Head of caudate nucleus (tissue), 42 donors: ENCODE measurements at regions not wholly inside any gene's neighbourhood (a gene's known extent, or its start where the extent isn't known, plus 50 kb on each side); places are given as distances from the start of the nearest gene placed in this dataset.

Experiments
- DNase-seq, 42 donors: peaks; one replicate each; pipeline versions ENCODE4 v3.0.0 to v3.0.0-alpha.2; 2020 to 2021; ENCODE audit warnings: mixed read lengths in 7 of 42
- intact Hi-C: fragments of 100-400 bp; cut with DNase I; formaldehyde crosslinking; loops from one replicate; pipeline ENCODE4 v1.15.0; 2022

GRCh38 chr13:91157273-91158016 lies 190.0 kb upstream of the MIR17HG start:
- no peak for DNase-seq
- intact Hi-C loops, result no loop called here

- peak in 3 of 42 donors; percentile 3 to 22 (median 8) for DNase-seq
- intact Hi-C loops, result no loop called here
These were observed 189.5 kb upstream of the MIR17HG start for GRCh38 chr13:91158017-91158395.

GRCh38 chr13:91162180-91162579 lies 185.3 kb upstream of the MIR17HG start:
- DNase-seq, result no peak

DNA sequence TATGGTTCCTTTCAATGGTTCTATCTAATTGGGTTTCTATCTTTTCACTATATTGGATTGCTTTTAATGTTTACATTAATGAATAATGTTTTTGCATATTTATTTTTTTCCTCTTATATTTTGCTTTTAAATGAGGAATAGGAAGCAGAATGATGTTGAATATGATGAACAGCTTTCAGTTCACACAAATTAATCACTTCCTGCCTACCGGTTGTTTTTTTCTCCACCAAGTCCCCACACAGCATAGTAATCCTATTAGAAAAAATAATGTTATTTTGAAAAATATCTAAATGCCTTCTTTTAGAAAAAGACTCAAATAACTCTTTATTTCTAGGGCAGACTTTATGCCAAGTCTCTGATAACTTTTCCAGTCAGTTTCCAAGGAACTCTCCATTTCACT lies 184.9 kb upstream of the MIR17HG start:
- intact Hi-C loops, result no loop called here

More at GRCh38 chr13:91162180-91162579, 185.3 kb upstream of the MIR17HG start:
- intact Hi-C loops, result no loop called here

GRCh38 chr13:91165758-91166157 lies 181.7 kb upstream of the MIR17HG start:
- intact Hi-C loops, result no loop called here
- no peak for DNase-seq

More for the DNA sequence above, 184.9 kb upstream of the MIR17HG start:
- no peak for DNase-seq

DNA sequence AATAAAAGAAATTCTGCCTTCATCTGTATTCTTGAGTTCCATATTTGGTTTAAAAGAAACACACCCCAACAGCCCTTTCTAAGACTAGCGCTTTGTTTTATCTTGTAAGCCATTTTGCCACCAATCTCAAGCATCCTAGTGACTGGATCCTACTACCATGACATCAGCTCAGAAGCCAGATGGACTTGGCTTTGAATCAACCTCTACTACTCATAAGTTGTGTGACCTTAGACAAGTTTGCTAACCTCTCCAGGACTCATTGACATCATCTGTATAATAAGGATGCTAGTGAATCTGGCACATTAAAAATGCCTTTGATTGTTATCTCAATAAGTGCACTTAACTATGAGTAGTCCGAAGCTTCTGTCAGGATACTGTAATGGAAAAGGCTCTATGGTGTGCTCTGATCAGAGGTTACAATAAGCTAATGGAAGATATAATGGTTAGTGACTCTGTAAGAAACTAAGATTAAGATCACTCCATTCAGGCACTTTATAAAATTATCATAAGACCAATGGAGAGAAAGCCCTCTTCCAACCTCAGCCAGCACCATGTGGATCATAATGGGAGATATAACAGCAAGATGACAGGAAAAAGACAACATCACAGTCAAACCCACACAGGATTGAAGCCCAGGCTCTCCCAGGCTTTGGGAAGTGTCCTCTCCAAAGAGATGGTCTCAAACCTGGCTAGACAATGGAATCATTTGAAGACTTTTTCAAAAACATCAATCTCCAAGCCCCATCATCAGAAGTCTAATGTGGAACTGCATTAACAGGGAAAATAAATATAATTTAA lies 180.6 kb upstream of the MIR17HG start:
- DNase-seq, result no peak
- intact Hi-C loops, result no loop called here

DNA sequence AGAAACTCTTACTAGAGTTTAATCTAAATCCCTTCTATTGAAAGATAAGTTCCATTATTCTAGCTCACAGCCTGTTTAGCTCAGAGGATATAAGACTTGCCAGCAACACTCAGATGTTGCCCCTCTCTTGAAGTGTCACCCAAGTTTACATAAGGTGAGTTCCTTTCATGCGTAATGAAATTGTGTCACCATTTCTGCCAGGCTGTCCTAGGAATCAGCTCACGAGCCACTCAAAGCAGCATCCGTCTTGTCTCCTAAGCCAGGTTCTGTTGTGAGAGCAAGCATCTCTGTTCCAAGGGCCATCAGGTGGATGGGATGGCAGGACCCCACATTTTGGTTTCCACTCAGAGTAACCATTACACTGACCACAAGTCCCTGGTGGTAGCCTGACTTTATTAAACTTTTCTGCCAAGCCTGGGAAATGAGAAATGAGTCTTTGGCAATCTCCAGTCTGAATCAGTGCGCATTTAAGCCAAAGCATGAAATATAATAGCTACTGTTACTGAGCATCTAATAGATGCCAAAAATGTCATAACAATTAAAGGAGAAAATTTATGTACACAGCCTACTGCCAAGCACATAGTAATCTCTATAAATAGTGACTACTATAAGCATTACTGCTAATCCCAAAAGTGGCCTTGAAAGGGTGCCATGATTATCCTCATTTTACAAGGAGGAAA lies 179.6 kb upstream of the MIR17HG start:
- DNase-seq, result no peak
- intact Hi-C loops, result no loop called here

DNA sequence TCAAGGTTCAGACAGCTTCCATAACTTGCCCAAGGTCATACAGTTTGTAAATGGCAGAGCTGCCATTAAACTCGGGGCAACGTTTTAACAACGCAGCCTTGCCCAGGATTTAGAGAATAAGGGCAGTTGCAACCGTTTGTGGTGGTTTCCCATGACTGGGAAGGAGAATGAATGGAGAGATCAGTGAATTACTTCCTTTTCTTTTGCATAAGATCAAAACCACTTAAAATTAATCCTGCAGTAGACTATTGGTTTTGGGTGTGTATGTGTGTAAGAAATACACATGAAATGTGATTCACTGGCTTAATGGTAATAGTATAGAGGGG lies 179.1 kb upstream of the MIR17HG start:
- intact Hi-C loops, result no loop called here
- DNase-seq, result no peak

DNA sequence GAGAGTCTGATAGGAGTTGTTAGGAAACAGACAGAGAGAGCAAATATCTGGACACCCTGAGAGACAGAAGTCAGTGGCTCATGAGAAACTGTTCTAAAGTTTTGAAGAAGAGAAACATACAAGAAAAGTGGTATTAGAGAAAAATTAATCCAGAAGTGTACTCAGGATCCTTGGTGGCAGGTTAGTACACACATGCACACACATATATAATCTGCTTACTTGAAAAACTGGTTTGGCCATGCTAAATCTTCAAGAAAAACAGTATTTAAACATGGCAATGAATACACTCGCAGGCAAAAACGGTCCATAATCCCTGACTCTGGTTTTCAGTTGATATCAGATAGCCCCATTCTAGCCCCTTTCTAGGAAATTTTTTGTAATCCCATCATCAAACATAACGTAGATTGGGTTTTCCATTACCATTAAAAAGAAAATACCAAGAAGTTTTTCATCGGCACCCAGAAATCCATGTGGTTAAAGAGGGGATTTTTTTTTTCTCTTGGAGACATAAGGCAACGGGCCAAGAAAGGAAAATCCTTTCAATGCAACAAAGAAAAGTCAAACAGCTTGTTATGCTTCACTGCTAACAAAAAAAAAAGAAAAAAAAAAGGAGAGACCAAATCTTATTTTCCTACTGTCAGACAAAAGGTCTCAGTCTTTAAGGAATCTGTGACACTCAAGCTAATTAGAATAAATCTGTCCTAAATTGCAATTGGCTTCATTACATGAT lies 178.0 kb upstream of the MIR17HG start:
- no peak for DNase-seq

DNA sequence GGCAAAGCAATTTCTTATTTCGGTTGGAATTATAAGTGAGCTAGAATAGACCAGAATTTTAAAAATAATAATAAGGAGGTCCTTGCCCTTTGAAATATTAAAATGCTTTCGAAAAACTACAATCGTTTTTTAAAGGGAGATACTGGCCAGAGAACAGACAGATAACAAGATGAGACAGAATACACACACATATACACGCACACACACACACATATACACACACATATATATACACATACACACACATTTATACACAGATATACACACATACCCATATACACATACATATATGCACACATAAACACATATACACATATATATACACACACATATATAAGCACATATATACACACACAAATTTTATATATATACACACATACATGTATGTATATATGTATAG lies 175.3 kb upstream of the MIR17HG start:
- intact Hi-C loops, result no loop called here
- no peak for DNase-seq

More for the DNA sequence above, 178.0 kb upstream of the MIR17HG start:
- intact Hi-C loops, result no loop called here

DNA sequence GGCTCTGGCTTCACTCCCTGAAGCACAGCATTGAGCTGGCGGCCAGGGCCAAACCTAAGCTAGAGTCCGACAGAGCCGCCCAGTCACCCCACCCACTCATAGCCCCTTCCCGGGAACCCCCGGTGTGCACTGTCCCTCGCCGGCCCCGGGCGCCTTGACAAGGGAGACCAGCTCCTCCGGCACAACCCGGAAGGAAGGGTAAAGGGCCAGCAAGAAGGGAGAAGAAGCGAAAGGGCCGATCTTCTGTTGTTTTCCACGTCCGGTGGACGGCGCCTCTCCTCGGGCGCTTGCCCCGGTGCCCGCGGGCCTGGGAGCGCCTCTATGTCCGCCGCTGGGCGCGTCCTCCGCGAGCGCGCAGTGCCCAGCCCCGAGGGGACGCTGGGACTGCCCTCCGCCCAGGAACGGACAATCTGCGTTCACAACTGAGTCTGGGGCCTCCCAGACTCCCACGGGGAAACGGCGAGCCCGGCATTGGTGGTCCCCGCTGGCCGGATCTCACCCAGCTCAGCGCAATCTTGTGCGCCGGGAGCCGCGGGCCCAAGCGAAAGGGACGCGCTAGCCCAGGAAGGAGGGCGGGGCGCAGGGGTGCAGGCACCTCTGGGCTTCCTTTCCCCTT lies 172.5 kb upstream of the MIR17HG start:
- no peak for DNase-seq
- intact Hi-C loops, result no loop called here

- intact Hi-C loops, result no loop called here
- no peak for DNase-seq
These were observed 169.4 kb upstream of the MIR17HG start for GRCh38 chr13:91178099-91178498.

- no peak for DNase-seq
- intact Hi-C loops, result no loop called here
These were observed 165.6 kb upstream of the MIR17HG start for GRCh38 chr13:91181892-91182291.

DNA sequence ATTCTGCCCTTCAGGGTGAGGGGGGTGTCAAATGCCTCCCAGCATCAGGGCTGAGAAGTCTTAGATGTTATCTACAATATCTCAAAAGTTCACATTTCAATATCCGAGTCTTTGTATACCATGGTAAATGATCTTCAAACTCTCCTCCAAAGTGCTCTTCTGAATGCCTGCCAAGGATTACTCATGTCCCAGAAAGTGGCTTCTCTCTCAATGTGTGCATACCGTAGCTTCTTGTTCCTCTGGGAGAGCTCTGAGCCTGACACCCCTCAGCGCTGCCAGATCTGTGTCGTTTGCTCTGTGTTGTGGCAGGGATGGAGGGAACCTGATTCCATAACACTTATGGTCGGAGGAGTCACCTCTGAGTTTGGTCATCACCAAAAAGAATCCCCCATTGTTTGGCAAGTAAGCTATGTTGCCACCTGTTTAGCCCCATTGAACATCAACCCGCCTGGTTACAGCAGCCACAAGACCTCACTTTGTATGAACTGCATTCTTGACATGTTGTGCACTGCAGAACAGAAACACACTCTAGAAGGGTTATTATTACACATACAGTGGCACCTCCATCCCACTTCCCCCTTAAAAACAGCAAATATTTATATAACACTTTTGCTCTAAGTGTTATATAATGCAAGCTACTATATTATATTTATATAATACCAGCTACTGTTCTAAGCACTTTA lies 163.1 kb upstream of the MIR17HG start:
- DNase-seq, result no peak

DNA sequence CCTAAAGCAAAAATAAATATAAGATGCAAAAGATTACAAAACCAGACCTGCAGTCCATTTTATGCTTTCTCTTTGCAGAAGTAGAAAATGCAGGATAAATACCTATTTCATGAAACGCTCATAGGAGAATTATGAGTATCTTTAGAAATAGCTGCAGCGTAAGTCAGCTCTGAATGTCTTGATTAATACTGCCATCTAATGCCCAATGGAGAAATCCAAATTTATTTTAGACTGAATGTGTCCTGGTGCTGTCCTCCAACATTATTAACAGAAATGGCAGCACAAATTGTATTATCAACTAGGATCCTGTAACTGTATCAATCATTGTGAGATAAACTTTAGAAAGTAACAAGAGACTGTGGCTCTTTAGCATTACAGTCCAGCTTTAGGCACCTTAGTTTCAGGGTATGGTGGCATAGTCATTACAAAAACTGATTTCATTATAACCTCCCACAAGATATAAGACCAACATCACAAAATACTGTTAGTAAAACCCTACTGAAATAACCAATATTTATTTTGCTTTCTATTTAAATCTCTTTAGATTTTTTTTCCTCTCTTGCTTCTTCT lies 162.1 kb upstream of the MIR17HG start:
- DNase-seq, result peak in 1 of 42 donors; percentile 12
- intact Hi-C loops, result loop anchor here (5.0 kb wide), 1 partner anchor 53 kb away; no protein-coding TSS in a partner anchor

More for the DNA sequence above, 163.1 kb upstream of the MIR17HG start:
- intact Hi-C loops, result no loop called here

- no peak for DNase-seq
- intact Hi-C loops, result loop anchor here (5.0 kb wide), 1 partner anchor 55 kb away; no protein-coding TSS in a partner anchor
These were observed 160.0 kb upstream of the MIR17HG start for GRCh38 chr13:91187522-91187921.

DNA sequence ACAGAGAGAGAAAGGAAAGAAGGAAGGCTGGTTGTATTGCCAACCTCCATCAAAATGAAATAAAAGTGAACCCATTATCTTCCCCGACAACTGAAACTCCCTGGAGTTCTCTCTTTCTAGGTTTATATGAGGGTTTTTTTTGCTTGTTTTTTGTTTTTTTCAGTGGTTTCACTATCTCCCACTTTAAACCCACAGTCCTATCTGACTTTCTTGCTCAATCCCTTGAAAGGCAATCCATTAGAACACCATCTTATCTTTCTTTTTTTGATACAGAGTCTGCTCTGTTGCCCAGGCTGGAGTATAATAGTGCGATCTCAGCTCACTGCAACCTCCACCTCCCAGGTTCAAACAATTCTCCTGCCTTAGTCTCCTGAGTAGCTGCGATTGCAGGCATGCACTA lies 158.0 kb upstream of the MIR17HG start:
- no peak for DNase-seq

DNA sequence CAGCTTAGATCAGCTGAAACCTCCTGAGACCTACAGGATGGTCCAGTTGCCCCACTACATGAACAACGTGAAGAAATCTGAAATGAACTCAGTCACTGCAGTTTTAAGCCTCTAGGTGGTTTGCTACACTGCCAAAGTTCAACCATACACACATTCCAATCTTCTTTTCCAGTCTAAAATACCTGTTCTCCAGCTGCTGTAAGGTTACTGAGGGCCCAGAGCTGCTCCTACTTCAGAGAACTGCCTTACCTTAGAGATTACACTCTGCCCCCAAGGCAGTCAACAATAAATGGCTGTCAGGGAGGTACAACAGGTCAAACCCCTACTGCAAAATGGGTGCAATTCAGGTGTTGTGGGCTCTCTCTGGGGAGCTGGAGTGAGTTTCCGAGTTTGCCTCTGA lies 154.1 kb upstream of the MIR17HG start:
- intact Hi-C loops, result no loop called here
- no peak for DNase-seq

More for the DNA sequence above, 158.0 kb upstream of the MIR17HG start:
- intact Hi-C loops, result loop anchor here (5.0 kb wide), 1 partner anchor 57 kb away; no protein-coding TSS in a partner anchor
